ENCODE measurements at regions not wholly inside any gene's neighbourhood (a gene's known extent, or its start where the extent isn't known, plus 50 kb on each side); places are given as distances from the start of the nearest gene placed in this dataset.

- Histone ChIP-seq H3K36me3 (no peaks in the 10 kb centered on the region), H3K27me3 (no peaks in the 10 kb centered on the region), H3K4me1 (no peaks in the 10 kb centered on the region), H3K9me3 (no peaks in the 10 kb centered on the region), H3K27ac (no peak overlapping the region), H3K4me3 (no peak overlapping the region)
- no peak for DNase-seq
- TF ChIP-seq CTCF (IDR thresholded peaks at IDR 0.05): no peak
- intact Hi-C loops (cut with DNase I; ENCODE audit: low total_unique reads): no loop called here
These were observed 78.5 kb upstream of the CTNNA2 start for GRCh38 chr2:79434362-79434761.

GRCh38 chr2:79432731-79433146 is 80.1 kb upstream of the CTNNA2 start:
- DNase-seq: no peak
- no peaks in the 10 kb centered on the region for H3K27me3 ChIP-seq
- H3K9me3 ChIP-seq: no peaks in the 10 kb centered on the region
- no peaks in the 10 kb centered on the region for H3K4me1 ChIP-seq
- H3K27ac ChIP-seq: no peak overlapping the region
- no peak for TF ChIP-seq CTCF (IDR thresholded peaks at IDR 0.05)
- H3K4me3 ChIP-seq: no peak overlapping the region
- intact Hi-C loops (cut with DNase I; ENCODE audit: low total_unique reads): no loop called here
- no peaks in the 10 kb centered on the region for H3K36me3 ChIP-seq

GRCh38 chr2:79428745-79429144 is 84.1 kb upstream of the CTNNA2 start:
- TF ChIP-seq CTCF (IDR thresholded peaks at IDR 0.05): no peak
- intact Hi-C loops (cut with DNase I; ENCODE audit: low total_unique reads): no loop called here
- no peak for DNase-seq

GRCh38 chr2:79414690-79415089 is 98.2 kb upstream of the CTNNA2 start:
- no peaks in the 10 kb centered on the region for H3K27me3 ChIP-seq
- no peaks in the 10 kb centered on the region for H3K4me1 ChIP-seq
- intact Hi-C loops (cut with DNase I; ENCODE audit: low total_unique reads): no loop called here

More at GRCh38 chr2:79428745-79429144, 84.1 kb upstream of the CTNNA2 start:
- H3K9me3 ChIP-seq: no peaks in the 10 kb centered on the region
- H3K4me3 ChIP-seq: no peak overlapping the region
- no peaks in the 10 kb centered on the region for H3K4me1 ChIP-seq
- H3K27ac ChIP-seq: no peak overlapping the region
- H3K27me3 ChIP-seq: no peaks in the 10 kb centered on the region
- H3K36me3 ChIP-seq: no peaks in the 10 kb centered on the region

GRCh38 chr2:79394485-79394859 is 118.4 kb upstream of the CTNNA2 start:
- no peaks in the 10 kb centered on the region for H3K27me3 ChIP-seq
- no peaks in the 10 kb centered on the region for H3K36me3 ChIP-seq
- H3K4me1 ChIP-seq: no peaks in the 10 kb centered on the region
- H3K9me3 ChIP-seq: no peaks in the 10 kb centered on the region
- H3K27ac ChIP-seq: no peak overlapping the region
- TF ChIP-seq CTCF (IDR thresholded peaks at IDR 0.05): no peak
- intact Hi-C loops (cut with DNase I; ENCODE audit: low total_unique reads): no loop called here
- no peak overlapping the region for H3K4me3 ChIP-seq
- no peak for DNase-seq

More at GRCh38 chr2:79414690-79415089, 98.2 kb upstream of the CTNNA2 start:
- Histone ChIP-seq H3K9me3 (no peaks in the 10 kb centered on the region), H3K36me3 (no peaks in the 10 kb centered on the region), H3K27ac (no peak overlapping the region), H3K4me3 (no peak overlapping the region)
- no peak for TF ChIP-seq CTCF (IDR thresholded peaks at IDR 0.05)
- DNase-seq: no peak

- H3K4me3 ChIP-seq: no peak overlapping the region
- H3K36me3 ChIP-seq: no peaks in the 10 kb centered on the region
- DNase-seq: no peak
- H3K27me3 ChIP-seq: no peaks in the 10 kb centered on the region
- H3K4me1 ChIP-seq: no peaks in the 10 kb centered on the region
- TF ChIP-seq CTCF (IDR thresholded peaks at IDR 0.05): no peak
- H3K9me3 ChIP-seq: no peaks in the 10 kb centered on the region
- intact Hi-C loops (cut with DNase I; ENCODE audit: low total_unique reads): no loop called here
- H3K27ac ChIP-seq: no peak overlapping the region
These were observed 118.9 kb upstream of the CTNNA2 start for GRCh38 chr2:79393806-79394484.
